ENCODE measurements at regions not wholly inside any gene's neighbourhood (a gene's known extent, or its start where the extent isn't known, plus 50 kb on each side); places are given as distances from the start of the nearest gene placed in this dataset.

DNA sequence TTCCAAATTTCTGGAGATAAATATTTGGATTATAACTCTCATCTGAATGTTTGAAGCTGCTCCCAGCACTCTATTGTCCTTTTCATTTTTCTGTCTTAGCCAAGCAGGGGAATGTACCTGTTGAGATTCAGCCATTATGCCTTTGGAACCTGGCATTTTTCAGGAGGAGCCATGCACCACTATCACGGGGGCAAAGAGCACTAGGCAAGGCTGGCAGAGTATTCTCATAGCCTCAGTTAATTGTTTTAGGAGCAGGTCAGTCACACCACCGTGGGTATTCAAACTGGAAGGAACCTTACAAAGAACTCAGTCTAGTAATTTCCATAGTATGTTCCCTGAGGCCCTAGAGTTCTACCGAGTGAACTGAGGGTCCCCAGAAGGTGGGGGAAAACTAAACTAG lies 348.9 kb downstream of the TMEM114 start:
- Histone ChIP-seq H2AFZ (ENCODE audit: control insufficient read depth, low read length) (no peak overlapping the region), H3K9me1 (ENCODE audit: control insufficient read depth, extremely low read depth, insufficient read depth, low read length) (no peaks in the 10 kb centered on the region), H3K36me3 (ENCODE audit: control insufficient read depth in 2 of 2, extremely low read depth in 1 of 2, insufficient read depth in 2 of 2, low read length in 2 of 2) (no peaks in the 10 kb centered on the region), H3K4me1 (ENCODE audit: control insufficient read depth, extremely low read depth, insufficient read depth, low read length) (no peaks in the 10 kb centered on the region), H3K27me3 (ENCODE audit: control insufficient read depth, extremely low read depth, insufficient read depth, low read length) (no peaks in the 10 kb centered on the region), H3K9ac (ENCODE audit: control insufficient read depth, extremely low read depth, insufficient read depth, low read length) (no peak overlapping the region), H3K27ac (ENCODE audit: control insufficient read depth, insufficient read depth, low read length) (no peak overlapping the region), H3K4me3 (ENCODE audit: control insufficient read depth in 2 of 3, extremely low read depth in 1 of 3, insufficient read depth in 2 of 3, low read depth in 1 of 3, low read length in 3 of 3) (no peak overlapping the region), H3K9me3 (ENCODE audit: control insufficient read depth, low read depth, low read length) (peaks cover 2% of the 10 kb centered on the region), H4K20me1 (ENCODE audit: control insufficient read depth, extremely low read depth, insufficient read depth, low read length) (no peaks in the 10 kb centered on the region), H3K79me2 (ENCODE audit: control insufficient read depth, insufficient read depth, low read length) (no peaks in the 10 kb centered on the region), H3K4me2 (ENCODE audit: control insufficient read depth, extremely low read depth, insufficient read depth, low read depth, low read length) (no peak overlapping the region)
- dilution Hi-C loops (cut with MboI; ENCODE audit: extremely low pct_ligation_motif_present, low sequenced_read_pairs), result no loop called here
- FAIRE-seq (no peak), DNase-seq (ENCODE audit: low read depth, low spot score) (no peak)
- TF ChIP-seq, protein P1, sequence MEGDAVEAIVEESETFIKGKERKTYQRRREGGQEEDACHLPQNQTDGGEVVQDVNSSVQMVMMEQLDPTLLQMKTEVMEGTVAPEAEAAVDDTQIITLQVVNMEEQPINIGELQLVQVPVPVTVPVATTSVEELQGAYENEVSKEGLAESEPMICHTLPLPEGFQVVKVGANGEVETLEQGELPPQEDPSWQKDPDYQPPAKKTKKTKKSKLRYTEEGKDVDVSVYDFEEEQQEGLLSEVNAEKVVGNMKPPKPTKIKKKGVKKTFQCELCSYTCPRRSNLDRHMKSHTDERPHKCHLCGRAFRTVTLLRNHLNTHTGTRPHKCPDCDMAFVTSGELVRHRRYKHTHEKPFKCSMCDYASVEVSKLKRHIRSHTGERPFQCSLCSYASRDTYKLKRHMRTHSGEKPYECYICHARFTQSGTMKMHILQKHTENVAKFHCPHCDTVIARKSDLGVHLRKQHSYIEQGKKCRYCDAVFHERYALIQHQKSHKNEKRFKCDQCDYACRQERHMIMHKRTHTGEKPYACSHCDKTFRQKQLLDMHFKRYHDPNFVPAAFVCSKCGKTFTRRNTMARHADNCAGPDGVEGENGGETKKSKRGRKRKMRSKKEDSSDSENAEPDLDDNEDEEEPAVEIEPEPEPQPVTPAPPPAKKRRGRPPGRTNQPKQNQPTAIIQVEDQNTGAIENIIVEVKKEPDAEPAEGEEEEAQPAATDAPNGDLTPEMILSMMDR (optimal IDR thresholded peaks at IDR 0.05 in 1 of 3, IDR thresholded peaks at IDR 0.05 in 1 of 3, conservative IDR thresholded peaks at IDR 0.05 in 1 of 3; ENCODE audit: extremely low read depth in 1 of 3, insufficient read depth in 2 of 3, low read length in 3 of 3), result no peak
- no peak for TF ChIP-seq EZH2 (IDR thresholded peaks at IDR 0.05; ENCODE audit: low read length)

DNA sequence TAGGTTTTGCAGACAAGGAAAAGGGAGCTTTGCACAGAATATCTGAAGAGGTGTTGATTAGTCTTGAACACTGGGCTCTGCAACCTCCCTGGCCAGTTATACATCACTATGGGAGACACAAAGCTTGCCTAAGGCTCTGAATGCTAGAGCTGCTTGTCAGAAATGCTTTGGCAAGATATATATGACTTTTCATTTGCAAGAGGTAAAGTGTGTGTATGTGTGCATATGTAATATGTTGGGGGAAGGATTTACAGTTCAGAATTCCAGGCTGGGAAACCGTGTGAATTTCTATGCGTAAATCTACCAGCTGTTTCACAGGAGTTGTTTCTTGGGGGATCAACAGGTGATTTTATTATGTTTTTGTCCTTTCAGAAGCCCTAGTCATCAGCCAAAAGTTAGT lies 350.9 kb downstream of the TMEM114 start:
- DNase-seq (ENCODE audit: low read depth, low spot score) (no peak), FAIRE-seq (no peak)
- dilution Hi-C loops (cut with MboI; ENCODE audit: extremely low pct_ligation_motif_present, low sequenced_read_pairs), result no loop called here

More for the DNA sequence above, 350.9 kb downstream of the TMEM114 start:
- Histone ChIP-seq H2AFZ (ENCODE audit: control insufficient read depth, low read length) (no peak overlapping the region), H3K4me2 (ENCODE audit: control insufficient read depth, extremely low read depth, insufficient read depth, low read depth, low read length) (no peak overlapping the region), H3K9me3 (ENCODE audit: control insufficient read depth, low read depth, low read length) (peaks cover 4% of the 10 kb centered on the region), H3K9me1 (ENCODE audit: control insufficient read depth, extremely low read depth, insufficient read depth, low read length) (no peaks in the 10 kb centered on the region), H3K4me1 (ENCODE audit: control insufficient read depth, extremely low read depth, insufficient read depth, low read length) (no peaks in the 10 kb centered on the region), H3K27me3 (ENCODE audit: control insufficient read depth, extremely low read depth, insufficient read depth, low read length) (no peaks in the 10 kb centered on the region), H3K4me3 (ENCODE audit: control insufficient read depth in 2 of 3, extremely low read depth in 1 of 3, insufficient read depth in 2 of 3, low read depth in 1 of 3, low read length in 3 of 3) (no peak overlapping the region), H3K36me3 (ENCODE audit: control insufficient read depth in 2 of 2, extremely low read depth in 1 of 2, insufficient read depth in 2 of 2, low read length in 2 of 2) (no peaks in the 10 kb centered on the region), H3K79me2 (ENCODE audit: control insufficient read depth, insufficient read depth, low read length) (no peaks in the 10 kb centered on the region), H4K20me1 (ENCODE audit: control insufficient read depth, extremely low read depth, insufficient read depth, low read length) (no peaks in the 10 kb centered on the region), H3K27ac (ENCODE audit: control insufficient read depth, insufficient read depth, low read length) (no peak overlapping the region), H3K9ac (ENCODE audit: control insufficient read depth, extremely low read depth, insufficient read depth, low read length) (no peak overlapping the region)
- TF ChIP-seq EZH2 (IDR thresholded peaks at IDR 0.05; ENCODE audit: low read length), result no peak
- TF ChIP-seq, protein P1 (optimal IDR thresholded peaks at IDR 0.05 in 1 of 3, IDR thresholded peaks at IDR 0.05 in 1 of 3, conservative IDR thresholded peaks at IDR 0.05 in 1 of 3; ENCODE audit: extremely low read depth in 1 of 3, insufficient read depth in 2 of 3, low read length in 3 of 3), result no peak
